Osteocyte (in vitro differentiated cells): ENCODE measurements at regions not wholly inside any gene's neighbourhood (a gene's known extent, or its start where the extent isn't known, plus 50 kb on each side); places are given as distances from the start of the nearest gene placed in this dataset.

Experiments used
- DNase-seq: peaks from one replicate; pipeline ENCODE4 v3.0.0; 2021; ENCODE audit warnings: mixed read lengths; ENCODE audit not compliant: unreplicated experiment; ENCODE audit errors: extremely low spot score
- H3K27ac Mint-ChIP-seq: one replicate; pipeline ENCODE4 v1.8.0; 2021; ENCODE audit warnings: mild to moderate bottlenecking, mixed read lengths; ENCODE audit not compliant: unreplicated experiment
- H3K27me3 Mint-ChIP-seq: one replicate; pipeline ENCODE4 v1.8.0; 2021; ENCODE audit warnings: mixed read lengths; ENCODE audit not compliant: unreplicated experiment
- H3K36me3 Mint-ChIP-seq: one replicate; pipeline ENCODE4 v1.8.0; 2021; ENCODE audit warnings: mixed read lengths; ENCODE audit not compliant: unreplicated experiment
- H3K4me1 Mint-ChIP-seq: one replicate; pipeline ENCODE4 v1.8.0; 2021; ENCODE audit warnings: mixed read lengths; ENCODE audit not compliant: unreplicated experiment
- H3K4me3 Mint-ChIP-seq: one replicate; pipeline ENCODE4 v1.8.0; 2021; ENCODE audit warnings: mild to moderate bottlenecking, moderate library complexity, mixed read lengths; ENCODE audit not compliant: unreplicated experiment
- H3K9me3 Mint-ChIP-seq: one replicate; pipeline ENCODE4 v1.8.0; 2021; ENCODE audit warnings: mixed read lengths; ENCODE audit not compliant: unreplicated experiment
- CTCF ChIP-seq: fragments of 200-600 bp; sonication (generic); IDR thresholded peaks from 2 replicates; pipeline ENCODE4 v1.5.0; 2021; ENCODE audit warnings: antibody characterized with exemption, mild to moderate bottlenecking, moderate library complexity

GRCh38 chr20:5442101-5442500, 125.3 kb upstream of the PROKR2 start:
- DNase-seq: no peak
- Mint-ChIP-seq H3K9me3 (no peaks in the 10 kb centered on the region), H3K36me3 (no peaks in the 10 kb centered on the region), H3K4me1 (no peaks in the 10 kb centered on the region), H3K27ac (no peak overlapping the region), H3K4me3 (no peak overlapping the region), H3K27me3 (peaks cover 10% of the 10 kb centered on the region)
- TF ChIP-seq CTCF: no peak

GRCh38 chr20:5434116-5434515, 117.4 kb upstream of the PROKR2 start:
- Mint-ChIP-seq H3K36me3 (no peaks in the 10 kb centered on the region), H3K27ac (no peak overlapping the region), H3K4me1 (no peaks in the 10 kb centered on the region), H3K9me3 (no peaks in the 10 kb centered on the region), H3K27me3 (no peaks in the 10 kb centered on the region), H3K4me3 (no peak overlapping the region)
- TF ChIP-seq CTCF: no peak
- DNase-seq: no peak

GRCh38 chr20:5433352-5433751, 116.6 kb upstream of the PROKR2 start:
- Mint-ChIP-seq H3K4me1 (no peaks in the 10 kb centered on the region), H3K27ac (no peak overlapping the region), H3K36me3 (no peaks in the 10 kb centered on the region), H3K27me3 (no peaks in the 10 kb centered on the region), H3K4me3 (no peak overlapping the region), H3K9me3 (no peaks in the 10 kb centered on the region)
- no peak for DNase-seq
- no peak for TF ChIP-seq CTCF

- no peaks in the 10 kb centered on the region for H3K27me3 Mint-ChIP-seq
- no peaks in the 10 kb centered on the region for H3K4me1 Mint-ChIP-seq
- H3K36me3 Mint-ChIP-seq: no peaks in the 10 kb centered on the region
- DNase-seq: no peak
- H3K9me3 Mint-ChIP-seq: no peaks in the 10 kb centered on the region
- H3K4me3 Mint-ChIP-seq: no peak overlapping the region
- H3K27ac Mint-ChIP-seq: no peak overlapping the region
- no peak for TF ChIP-seq CTCF
Measured at GRCh38 chr20:5432030-5432429, 115.3 kb upstream of the PROKR2 start.

- no peaks in the 10 kb centered on the region for H3K4me1 Mint-ChIP-seq
- no peaks in the 10 kb centered on the region for H3K27me3 Mint-ChIP-seq
- no peak overlapping the region for H3K27ac Mint-ChIP-seq
Measured at GRCh38 chr20:5430670-5431069, 113.9 kb upstream of the PROKR2 start.

More at GRCh38 chr20:5430670-5431069, 113.9 kb upstream of the PROKR2 start:
- H3K36me3 Mint-ChIP-seq: no peaks in the 10 kb centered on the region
- no peak for TF ChIP-seq CTCF
- no peak overlapping the region for H3K4me3 Mint-ChIP-seq
- no peaks in the 10 kb centered on the region for H3K9me3 Mint-ChIP-seq
- no peak for DNase-seq
